Breast epithelium (tissue), 3 donors: ENCODE measurements at regions not wholly inside any gene's neighbourhood (a gene's known extent, or its start where the extent isn't known, plus 50 kb on each side); places are given as distances from the start of the nearest gene placed in this dataset.

Experiments used
- POLR2A ChIP-seq: fragments of 450-650 bp; IDR thresholded peaks from one replicate; pipeline ENCODE4 v1.6.1; 2016; ENCODE audit warnings: antibody characterized with exemption, mild to moderate bottlenecking, moderate library complexity
- TF ChIP-seq, protein P1 (sequence below), 3 donors: fragments of 450-650 bp; IDR thresholded peaks; one replicate each; pipeline ENCODE4 v1.5.1; 2016 to 2017; ENCODE audit warnings: antibody characterized with exemption in 3 of 3, mild to moderate bottlenecking in 3 of 3, moderate library complexity in 3 of 3

DNA sequence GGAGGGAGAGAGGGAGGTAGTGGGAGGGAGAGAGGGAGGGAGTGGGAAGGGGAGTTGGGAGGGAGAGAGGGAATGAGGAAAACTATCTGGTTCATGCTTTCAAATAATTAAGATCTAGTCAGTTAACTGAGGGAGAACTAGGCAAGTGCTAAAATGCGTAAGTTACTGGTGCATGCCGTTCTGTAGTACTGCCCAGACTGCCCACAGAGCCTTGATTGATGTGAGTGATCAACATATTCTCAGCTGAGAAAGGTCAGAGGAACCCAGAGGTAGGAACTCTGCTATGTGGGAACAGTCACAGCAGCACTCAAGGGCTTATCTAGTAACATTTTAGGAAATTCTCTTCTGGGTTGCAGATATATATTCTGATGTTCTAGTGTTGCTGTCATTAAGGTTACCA lies 149.8 kb upstream of the ROBO1 start:
- TF ChIP-seq, protein P1, sequence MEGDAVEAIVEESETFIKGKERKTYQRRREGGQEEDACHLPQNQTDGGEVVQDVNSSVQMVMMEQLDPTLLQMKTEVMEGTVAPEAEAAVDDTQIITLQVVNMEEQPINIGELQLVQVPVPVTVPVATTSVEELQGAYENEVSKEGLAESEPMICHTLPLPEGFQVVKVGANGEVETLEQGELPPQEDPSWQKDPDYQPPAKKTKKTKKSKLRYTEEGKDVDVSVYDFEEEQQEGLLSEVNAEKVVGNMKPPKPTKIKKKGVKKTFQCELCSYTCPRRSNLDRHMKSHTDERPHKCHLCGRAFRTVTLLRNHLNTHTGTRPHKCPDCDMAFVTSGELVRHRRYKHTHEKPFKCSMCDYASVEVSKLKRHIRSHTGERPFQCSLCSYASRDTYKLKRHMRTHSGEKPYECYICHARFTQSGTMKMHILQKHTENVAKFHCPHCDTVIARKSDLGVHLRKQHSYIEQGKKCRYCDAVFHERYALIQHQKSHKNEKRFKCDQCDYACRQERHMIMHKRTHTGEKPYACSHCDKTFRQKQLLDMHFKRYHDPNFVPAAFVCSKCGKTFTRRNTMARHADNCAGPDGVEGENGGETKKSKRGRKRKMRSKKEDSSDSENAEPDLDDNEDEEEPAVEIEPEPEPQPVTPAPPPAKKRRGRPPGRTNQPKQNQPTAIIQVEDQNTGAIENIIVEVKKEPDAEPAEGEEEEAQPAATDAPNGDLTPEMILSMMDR (IDR thresholded peaks at IDR 0.05): no peak
- no peak for TF ChIP-seq POLR2A
